WTC11 (cell line): ENCODE measurements at regions not wholly inside any gene's neighbourhood (a gene's known extent, or its start where the extent isn't known, plus 50 kb on each side); places are given as distances from the start of the nearest gene placed in this dataset.

Source experiments
- ATAC-seq: fragments of 200-7000 bp; cut with Tn5 transposase; 2 replicates; pipeline ENCODE4 v1.10.0; 2021; ENCODE audit warnings: mild to moderate bottlenecking, moderate library complexity
- CTCF ChIA-PET: fragments of 300-600 bp; sonication (Branson Sonifier 250); formaldehyde crosslinking; loops from one replicate; lab custom pipeline; 2021; ENCODE audit warnings: antibody characterized with exemption; lab: Charles Lee
- POLR2A ChIA-PET: fragments of 350-600 bp; sonication (Branson Sonifier 250); formaldehyde crosslinking; loops from one replicate; lab custom pipeline; 2021; ENCODE audit warnings: antibody characterized with exemption; lab: Charles Lee
- DNase-seq: peaks from one replicate; pipeline ENCODE4 v3.0.0; 2021; ENCODE audit warnings: low spot score
- H3K27ac Mint-ChIP-seq: 2 replicates; pipeline ENCODE4 v1.8.0; 2021; ENCODE audit warnings: mixed read lengths
- H3K27me3 Mint-ChIP-seq: 2 replicates; pipeline ENCODE4 v1.8.0; 2021; ENCODE audit warnings: low read depth, mild to moderate bottlenecking, moderate library complexity, mixed read lengths
- H3K36me3 Mint-ChIP-seq: 2 replicates; pipeline ENCODE4 v1.8.0; 2021; ENCODE audit warnings: mixed read lengths
- H3K4me1 Mint-ChIP-seq: 2 replicates; pipeline ENCODE4 v1.8.0; 2022; ENCODE audit warnings: mixed read lengths
- H3K4me3 Mint-ChIP-seq: 2 replicates; pipeline ENCODE4 v1.8.0; 2021; ENCODE audit warnings: mild to moderate bottlenecking, moderate library complexity, mixed read lengths
- H3K9me3 Mint-ChIP-seq: 2 replicates; pipeline ENCODE4 v1.8.0; 2021; ENCODE audit warnings: mixed read lengths
- CBFB ChIP-seq: sonication (generic); formaldehyde crosslinking; IDR thresholded peaks from 2 replicates; pipeline ENCODE4 v1.8.1; 2022; ENCODE audit warnings: mild to moderate bottlenecking, low read depth, missing genetic modification reagents
- CREM ChIP-seq: sonication (generic); formaldehyde crosslinking; IDR thresholded peaks from 2 replicates; pipeline ENCODE4 v1.8.1; 2022; ENCODE audit warnings: mild to moderate bottlenecking, missing genetic modification reagents, moderate library complexity
- CTCF ChIP-seq: fragments of 200-600 bp; IDR thresholded peaks from 2 replicates; pipeline ENCODE4 v1.8.0; 2022; ENCODE audit warnings: antibody characterized with exemption
- FOXP4 ChIP-seq: sonication (generic); formaldehyde crosslinking; IDR thresholded peaks from 2 replicates; pipeline ENCODE4 v1.8.0; 2022; ENCODE audit warnings: mild to moderate bottlenecking, missing genetic modification reagents
- GABPB1 ChIP-seq: sonication (generic); formaldehyde crosslinking; IDR thresholded peaks from 2 replicates; pipeline ENCODE4 v1.8.1; 2023; ENCODE audit warnings: mild to moderate bottlenecking, missing genetic modification reagents
- GTF2I ChIP-seq: fragments of 250-450 bp; sonication (Bioruptor Pico); conservative IDR thresholded peaks from 2 replicates; pipeline ENCODE4 v1.4.0; 2021; ENCODE audit warnings: mild to moderate bottlenecking
- IRF2 ChIP-seq: sonication (generic); formaldehyde crosslinking; IDR thresholded peaks from 2 replicates; pipeline ENCODE4 v1.8.0; 2022; ENCODE audit warnings: low read depth, missing genetic modification reagents, borderline replicate concordance
- JAZF1 ChIP-seq: fragments of 250-450 bp; sonication (Bioruptor Pico); IDR thresholded peaks from 2 replicates; pipeline ENCODE4 v1.9.0; 2021; ENCODE audit warnings: moderate library complexity, mild to moderate bottlenecking, inconsistent platforms
- JUN ChIP-seq: sonication (generic); formaldehyde crosslinking; IDR thresholded peaks from 2 replicates; pipeline ENCODE4 v1.8.0; 2023; ENCODE audit warnings: mild to moderate bottlenecking, missing genetic modification reagents
- NFATC4 ChIP-seq: fragments of 250-450 bp; sonication (Bioruptor Pico); IDR thresholded peaks from 2 replicates; pipeline ENCODE4 v1.9.0; 2021; ENCODE audit warnings: mild to moderate bottlenecking
- NFE2L1 ChIP-seq: sonication (generic); formaldehyde crosslinking; IDR thresholded peaks from 2 replicates; pipeline ENCODE4 v1.8.1; 2023; ENCODE audit warnings: missing genetic modification reagents
- PRRX2 ChIP-seq: fragments of 250-450 bp; sonication (Bioruptor Pico); IDR thresholded peaks from 2 replicates; pipeline ENCODE4 v1.8.0; 2021; ENCODE audit warnings: mild to moderate bottlenecking
- SMAD3 ChIP-seq: sonication (generic); formaldehyde crosslinking; IDR thresholded peaks from 2 replicates; pipeline ENCODE4 v1.8.0; 2022; ENCODE audit warnings: missing genetic modification reagents, mild to moderate bottlenecking, borderline replicate concordance
- SOX15 ChIP-seq: fragments of 250-450 bp; sonication (Bioruptor Pico); IDR thresholded peaks from 2 replicates; pipeline ENCODE4 v1.9.0; 2021; ENCODE audit warnings: mild to moderate bottlenecking
- USF1 ChIP-seq: sonication (generic); formaldehyde crosslinking; IDR thresholded peaks from 2 replicates; pipeline ENCODE4 v1.8.0; 2022; ENCODE audit warnings: mild to moderate bottlenecking, missing genetic modification reagents
- ZNF121 ChIP-seq: sonication (generic); formaldehyde crosslinking; IDR thresholded peaks from 2 replicates; pipeline ENCODE4 v1.8.0; 2023; ENCODE audit warnings: missing genetic modification reagents
- ZNF263 ChIP-seq: sonication (generic); formaldehyde crosslinking; IDR thresholded peaks from 2 replicates; pipeline ENCODE4 v1.8.1; 2022; ENCODE audit warnings: low read depth, mild to moderate bottlenecking, moderate library complexity, missing genetic modification reagents
- ZNF423 ChIP-seq: fragments of 250-450 bp; sonication (Bioruptor Pico); IDR thresholded peaks from 2 replicates; pipeline ENCODE4 v2.1.2; 2022; ENCODE audit warnings: mild to moderate bottlenecking, moderate library complexity
- ZNF671 ChIP-seq: fragments of 250-450 bp; sonication (Bioruptor Pico); IDR thresholded peaks from 2 replicates; pipeline ENCODE4 v1.8.0; 2021; ENCODE audit warnings: mild to moderate bottlenecking
- ZSCAN18 ChIP-seq: fragments of 250-450 bp; sonication (Bioruptor Pico); IDR thresholded peaks from 2 replicates; pipeline ENCODE4 v2.1.2; 2022; ENCODE audit warnings: mild to moderate bottlenecking, moderate library complexity

GRCh38 chr13:38255600-38255999, 94.1 kb upstream of the UFM1 start (continued):
- no peak for TF ChIP-seq CTCF
- no peak for TF ChIP-seq ZSCAN18 (CRISPR knock-in tag)
- no peak for TF ChIP-seq CREM (CRISPR knock-in tag)
- no peak for TF ChIP-seq ZNF121
- no peak for TF ChIP-seq ZNF671 (CRISPR knock-in tag)
- no peak for TF ChIP-seq CBFB (CRISPR knock-in tag)

- no peak for ATAC-seq
- Mint-ChIP-seq H3K27ac (no peak overlapping the region), H3K4me1 (no peaks in the 10 kb centered on the region), H3K27me3 (no peaks in the 10 kb centered on the region), H3K4me3 (no peak overlapping the region), H3K9me3 (peaks cover 11% of the 10 kb centered on the region), H3K36me3 (no peaks in the 10 kb centered on the region)
- TF ChIP-seq CTCF, result no peak
- TF ChIP-seq FOXP4 (CRISPR knock-in tag), result no peak
- TF ChIP-seq PRRX2, result no peak
- no peak for TF ChIP-seq NFE2L1 (CRISPR knock-in tag)
- no peak for TF ChIP-seq GABPB1 (CRISPR knock-in tag)
- TF ChIP-seq ZNF423 (CRISPR knock-in tag), result no peak
- no peak for TF ChIP-seq SOX15 (CRISPR knock-in tag)
- no peak for TF ChIP-seq IRF2
- TF ChIP-seq ZNF263, result no peak
- TF ChIP-seq GTF2I (CRISPR knock-in tag), result no peak
- TF ChIP-seq JUN (CRISPR knock-in tag), result no peak
- no peak for TF ChIP-seq JAZF1 (CRISPR knock-in tag)
- TF ChIP-seq NFATC4 (CRISPR knock-in tag), result no peak
- TF ChIP-seq USF1 (CRISPR knock-in tag), result no peak
- TF ChIP-seq SMAD3 (CRISPR knock-in tag), result no peak
- POLR2A ChIA-PET, result no interaction called here
- no peak for DNase-seq
- CTCF ChIA-PET, result no interaction called here
These were observed 109.8 kb upstream of the UFM1 start for GRCh38 chr13:38239874-38240273.
